ENCODE measurements at regions not wholly inside any gene's neighbourhood (a gene's known extent, or its start where the extent isn't known, plus 50 kb on each side); places are given as distances from the start of the nearest gene placed in this dataset.

GRCh38 chr12:115421796-115422709 lies 738.1 kb upstream of the TBX3 start:
- Histone ChIP-seq H3K9me3 (ENCODE audit: control insufficient read depth, low read length) (no peaks in the 10 kb centered on the region), H3K4me3 (ENCODE audit: insufficient read depth, low read depth, low read length) (no peak overlapping the region), H3K27ac (ENCODE audit: insufficient read depth, low read depth, low read length, poor library complexity, severe bottlenecking) (no peak overlapping the region), H3K36me3 (ENCODE audit: control insufficient read depth, insufficient read depth, low read length) (no peaks in the 10 kb centered on the region), H3K4me1 (ENCODE audit: control insufficient read depth, insufficient read depth, low read length) (peaks cover 7% of the 10 kb centered on the region), H3K27me3 (ENCODE audit: control insufficient read depth, insufficient read depth, low read length, poor library complexity, severe bottlenecking) (no peaks in the 10 kb centered on the region)
- WGBS, 2 experiments: 90% methylated on average over 9 of the region's 9 CpGs

GRCh38 chr12:115421350-115421749 lies 737.4 kb upstream of the TBX3 start:
- WGBS, 2 experiments: 90 to 93% methylated on average over 1 of the region's 1 CpG
- Histone ChIP-seq H3K36me3 (ENCODE audit: control insufficient read depth, insufficient read depth, low read length) (no peaks in the 10 kb centered on the region), H3K27me3 (ENCODE audit: control insufficient read depth, insufficient read depth, low read length, poor library complexity, severe bottlenecking) (no peaks in the 10 kb centered on the region), H3K9me3 (ENCODE audit: control insufficient read depth, low read length) (no peaks in the 10 kb centered on the region), H3K4me1 (ENCODE audit: control insufficient read depth, insufficient read depth, low read length) (peaks cover 7% of the 10 kb centered on the region), H3K4me3 (ENCODE audit: insufficient read depth, low read depth, low read length) (no peak overlapping the region), H3K27ac (ENCODE audit: insufficient read depth, low read depth, low read length, poor library complexity, severe bottlenecking) (no peak overlapping the region)

GRCh38 chr12:115419145-115419646 lies 735.2 kb upstream of the TBX3 start:
- Histone ChIP-seq H3K36me3 (ENCODE audit: control insufficient read depth, insufficient read depth, low read length) (no peaks in the 10 kb centered on the region), H3K9me3 (ENCODE audit: control insufficient read depth, low read length) (no peaks in the 10 kb centered on the region), H3K4me3 (ENCODE audit: insufficient read depth, low read depth, low read length) (no peak overlapping the region), H3K27me3 (ENCODE audit: control insufficient read depth, insufficient read depth, low read length, poor library complexity, severe bottlenecking) (no peaks in the 10 kb centered on the region), H3K4me1 (ENCODE audit: control insufficient read depth, insufficient read depth, low read length) (peaks cover 7% of the 10 kb centered on the region), H3K27ac (ENCODE audit: insufficient read depth, low read depth, low read length, poor library complexity, severe bottlenecking) (no peak overlapping the region)
- WGBS, 2 experiments: no CpG with 5 or more reads among the region's 1 CpG

GRCh38 chr12:115417610-115418009 lies 733.6 kb upstream of the TBX3 start:
- H3K27me3 ChIP-seq (ENCODE audit: control insufficient read depth, insufficient read depth, low read length, poor library complexity, severe bottlenecking): no peaks in the 10 kb centered on the region
- no peaks in the 10 kb centered on the region for H3K9me3 ChIP-seq (ENCODE audit: control insufficient read depth, low read length)
- WGBS, 2 experiments: 91 to 92% methylated on average over 2 of the region's 2 CpGs
- H3K36me3 ChIP-seq (ENCODE audit: control insufficient read depth, insufficient read depth, low read length): no peaks in the 10 kb centered on the region
- no peaks in the 10 kb centered on the region for H3K4me1 ChIP-seq (ENCODE audit: control insufficient read depth, insufficient read depth, low read length)
- no peak overlapping the region for H3K27ac ChIP-seq (ENCODE audit: insufficient read depth, low read depth, low read length, poor library complexity, severe bottlenecking)
- H3K4me3 ChIP-seq (ENCODE audit: insufficient read depth, low read depth, low read length): no peak overlapping the region

- Histone ChIP-seq H3K4me3 (ENCODE audit: insufficient read depth, low read depth, low read length) (no peak overlapping the region), H3K9me3 (ENCODE audit: control insufficient read depth, low read length) (no peaks in the 10 kb centered on the region), H3K27ac (ENCODE audit: insufficient read depth, low read depth, low read length, poor library complexity, severe bottlenecking) (no peak overlapping the region), H3K4me1 (ENCODE audit: control insufficient read depth, insufficient read depth, low read length) (no peaks in the 10 kb centered on the region), H3K27me3 (ENCODE audit: control insufficient read depth, insufficient read depth, low read length, poor library complexity, severe bottlenecking) (no peaks in the 10 kb centered on the region), H3K36me3 (ENCODE audit: control insufficient read depth, insufficient read depth, low read length) (no peaks in the 10 kb centered on the region)
Observed at GRCh38 chr12:115416869-115417268, 732.9 kb upstream of the TBX3 start.

- Histone ChIP-seq H3K27ac (ENCODE audit: insufficient read depth, low read depth, low read length, poor library complexity, severe bottlenecking) (no peak overlapping the region), H3K4me3 (ENCODE audit: insufficient read depth, low read depth, low read length) (no peak overlapping the region), H3K4me1 (ENCODE audit: control insufficient read depth, insufficient read depth, low read length) (peaks cover 3% of the 10 kb centered on the region), H3K9me3 (ENCODE audit: control insufficient read depth, low read length) (no peaks in the 10 kb centered on the region), H3K27me3 (ENCODE audit: control insufficient read depth, insufficient read depth, low read length, poor library complexity, severe bottlenecking) (no peaks in the 10 kb centered on the region), H3K36me3 (ENCODE audit: control insufficient read depth, insufficient read depth, low read length) (no peaks in the 10 kb centered on the region)
- WGBS, 2 experiments: 91 to 92% methylated on average over 3 of the region's 3 CpGs
Observed at GRCh38 chr12:115413626-115414025, 729.7 kb upstream of the TBX3 start.

GRCh38 chr12:115412831-115413230 lies 728.9 kb upstream of the TBX3 start:
- Histone ChIP-seq H3K27ac (ENCODE audit: insufficient read depth, low read depth, low read length, poor library complexity, severe bottlenecking) (no peak overlapping the region), H3K9me3 (ENCODE audit: control insufficient read depth, low read length) (no peaks in the 10 kb centered on the region), H3K27me3 (ENCODE audit: control insufficient read depth, insufficient read depth, low read length, poor library complexity, severe bottlenecking) (no peaks in the 10 kb centered on the region), H3K4me1 (ENCODE audit: control insufficient read depth, insufficient read depth, low read length) (peaks cover 3% of the 10 kb centered on the region), H3K36me3 (ENCODE audit: control insufficient read depth, insufficient read depth, low read length) (no peaks in the 10 kb centered on the region), H3K4me3 (ENCODE audit: insufficient read depth, low read depth, low read length) (no peak overlapping the region)
- 93 to 94% methylated on average over 3 of the region's 3 CpGs for WGBS, 2 experiments

- Histone ChIP-seq H3K4me1 (ENCODE audit: control insufficient read depth, insufficient read depth, low read length) (peaks cover 3% of the 10 kb centered on the region), H3K4me3 (ENCODE audit: insufficient read depth, low read depth, low read length) (no peak overlapping the region), H3K9me3 (ENCODE audit: control insufficient read depth, low read length) (no peaks in the 10 kb centered on the region), H3K27ac (ENCODE audit: insufficient read depth, low read depth, low read length, poor library complexity, severe bottlenecking) (no peak overlapping the region), H3K36me3 (ENCODE audit: control insufficient read depth, insufficient read depth, low read length) (no peaks in the 10 kb centered on the region), H3K27me3 (ENCODE audit: control insufficient read depth, insufficient read depth, low read length, poor library complexity, severe bottlenecking) (no peaks in the 10 kb centered on the region)
- 37 to 43% methylated on average over 7 of the region's 7 CpGs for WGBS, 2 experiments
Observed at GRCh38 chr12:115411121-115411520, 727.1 kb upstream of the TBX3 start.

- Histone ChIP-seq H3K9me3 (ENCODE audit: control insufficient read depth, low read length) (no peaks in the 10 kb centered on the region), H3K27ac (ENCODE audit: insufficient read depth, low read depth, low read length, poor library complexity, severe bottlenecking) (no peak overlapping the region)
- 82 to 85% methylated on average over 3 of the region's 3 CpGs for WGBS, 2 experiments
Observed at GRCh38 chr12:115408642-115409041, 724.7 kb upstream of the TBX3 start.

GRCh38 chr12:115407723-115408122 lies 723.7 kb upstream of the TBX3 start:
- Histone ChIP-seq H3K9me3 (ENCODE audit: control insufficient read depth, low read length) (no peaks in the 10 kb centered on the region), H3K27me3 (ENCODE audit: control insufficient read depth, insufficient read depth, low read length, poor library complexity, severe bottlenecking) (no peaks in the 10 kb centered on the region), H3K36me3 (ENCODE audit: control insufficient read depth, insufficient read depth, low read length) (no peaks in the 10 kb centered on the region), H3K27ac (ENCODE audit: insufficient read depth, low read depth, low read length, poor library complexity, severe bottlenecking) (no peak overlapping the region), H3K4me3 (ENCODE audit: insufficient read depth, low read depth, low read length) (no peak overlapping the region), H3K4me1 (ENCODE audit: control insufficient read depth, insufficient read depth, low read length) (peaks cover 3% of the 10 kb centered on the region)

More at GRCh38 chr12:115408642-115409041, 724.7 kb upstream of the TBX3 start:
- peaks cover 3% of the 10 kb centered on the region for H3K4me1 ChIP-seq (ENCODE audit: control insufficient read depth, insufficient read depth, low read length)
- H3K36me3 ChIP-seq (ENCODE audit: control insufficient read depth, insufficient read depth, low read length): no peaks in the 10 kb centered on the region
- no peaks in the 10 kb centered on the region for H3K27me3 ChIP-seq (ENCODE audit: control insufficient read depth, insufficient read depth, low read length, poor library complexity, severe bottlenecking)
- H3K4me3 ChIP-seq (ENCODE audit: insufficient read depth, low read depth, low read length): no peak overlapping the region
